D721Med (cell line): ENCODE measurements at regions not wholly inside any gene's neighbourhood (a gene's known extent, or its start where the extent isn't known, plus 50 kb on each side); places are given as distances from the start of the nearest gene placed in this dataset.

Source experiments
- DNase-seq: peaks from one replicate; pipeline ENCODE4 v3.0.0; 2011; ENCODE audit warnings: low spot score; ENCODE audit not compliant: insufficient read length
- FAIRE-seq: peaks from 2 replicates; lab custom pipeline; 2011; peaks lifted over from hg19 to GRCh38; lab: Jason Lieb, UNC
- CTCF ChIP-seq: IDR thresholded peaks from 2 replicates; pipeline ENCODE4 v1.5.1; 2012; ENCODE audit warnings: mild to moderate bottlenecking, control low read depth; ENCODE audit not compliant: insufficient read depth; ENCODE audit errors: missing control alignments

- DNase-seq (no peak), FAIRE-seq (no peak)
- no peak for TF ChIP-seq CTCF
Observed at GRCh38 chr5:18036531-18036930, 402.3 kb downstream of the TAF11L14 start.

- no peak for TF ChIP-seq CTCF
- DNase-seq (no peak), FAIRE-seq (no peak)
Observed at GRCh38 chr5:18037718-18038117, 403.5 kb downstream of the TAF11L14 start.

- no peak for TF ChIP-seq CTCF
- FAIRE-seq (no peak), DNase-seq (no peak)
Observed at GRCh38 chr5:18043344-18043743, 409.1 kb downstream of the TAF11L14 start.

- TF ChIP-seq CTCF = no peak
- DNase-seq (no peak), FAIRE-seq (no peak)
Observed at GRCh38 chr5:18048449-18048848, 414.2 kb downstream of the TAF11L14 start.

GRCh38 chr5:18050345-18050744 lies 416.1 kb downstream of the TAF11L14 start:
- FAIRE-seq (no peak), DNase-seq (no peak)
- TF ChIP-seq CTCF = no peak

- FAIRE-seq (no peak), DNase-seq (no peak)
- TF ChIP-seq CTCF = no peak
Observed at GRCh38 chr5:18050776-18051175, 416.5 kb downstream of the TAF11L14 start.

- DNase-seq (no peak), FAIRE-seq (no peak)
- TF ChIP-seq CTCF = no peak
Observed at GRCh38 chr5:18051953-18052352, 417.7 kb downstream of the TAF11L14 start.
